HG02981 (cell line): ENCODE measurements at regions not wholly inside any gene's neighbourhood (a gene's known extent, or its start where the extent isn't known, plus 50 kb on each side); places are given as distances from the start of the nearest gene placed in this dataset.
"Not testable (repeated sequence)": the region's sequence is repeated elsewhere in the genome, so short reads cannot be mapped to it uniquely, and the experiment has no call there.

ENCODE experiments used
- ATAC-seq: cut with Tn5 transposase; IDR thresholded peaks from one replicate; pipeline ENCODE4 v1.9.1; 2021; ENCODE audit warnings: mild to moderate bottlenecking, moderate library complexity; ENCODE audit not compliant: unreplicated experiment

DNA sequence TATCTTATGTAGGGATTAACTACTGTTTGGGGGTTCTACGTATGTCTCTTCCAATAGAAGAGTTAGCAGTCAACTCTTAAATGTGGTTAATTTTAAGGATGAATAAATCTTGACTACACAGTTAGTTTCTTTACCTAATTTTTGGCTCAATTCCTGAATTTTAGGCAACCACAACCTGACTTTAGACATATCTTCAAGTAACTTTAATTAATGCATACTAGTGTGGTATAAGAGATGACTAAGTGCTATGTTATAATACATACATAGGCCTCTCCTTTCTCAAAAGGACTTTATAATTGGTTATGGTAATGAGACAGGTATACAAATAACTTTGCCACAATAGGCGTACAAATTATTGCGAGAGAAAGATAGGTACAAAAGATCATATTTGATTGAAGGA lies 312.0 kb downstream of the IRS1 start:
- no peak for ATAC-seq

DNA sequence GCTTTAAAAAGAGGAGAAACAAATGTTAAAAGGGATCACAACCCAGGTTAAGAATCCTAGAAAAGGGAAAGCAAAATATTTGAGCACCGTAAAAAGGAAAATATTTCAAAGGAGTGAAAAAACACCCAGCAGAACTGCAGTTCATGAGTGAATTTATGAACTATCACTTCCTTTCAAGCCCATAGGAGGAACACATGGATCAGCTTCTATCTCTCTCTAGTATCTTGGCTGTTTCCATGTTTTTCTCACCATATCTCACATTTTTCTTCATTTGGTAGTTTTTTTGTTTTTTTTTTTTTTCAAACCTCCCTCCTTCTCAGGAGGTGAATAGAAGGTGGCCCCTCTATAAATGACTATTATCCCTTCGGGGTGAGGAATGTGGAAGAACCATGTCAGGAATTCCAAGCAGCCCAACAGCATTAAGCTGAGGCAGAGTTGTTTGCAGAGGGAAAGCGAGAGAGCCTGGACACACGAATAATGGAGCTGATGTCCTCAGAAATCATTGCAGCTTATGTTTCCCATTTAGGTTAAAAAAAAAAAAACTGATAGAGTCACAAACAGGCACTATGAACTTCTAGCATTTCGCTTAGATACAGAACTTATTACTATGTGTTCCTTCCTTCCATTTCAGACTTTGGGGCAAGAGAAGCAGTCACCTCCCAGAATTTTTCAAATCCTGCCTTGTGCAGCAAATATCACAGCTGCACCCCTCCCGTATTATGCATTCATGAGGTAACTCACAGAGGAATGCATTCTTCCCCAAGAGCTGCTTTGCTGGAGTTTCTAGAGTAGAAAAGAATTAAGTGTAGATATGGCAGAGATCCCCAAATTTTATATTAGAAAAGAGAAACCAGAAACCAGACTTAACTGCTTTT lies 315.6 kb downstream of the IRS1 start:
- ATAC-seq, result no peak

DNA sequence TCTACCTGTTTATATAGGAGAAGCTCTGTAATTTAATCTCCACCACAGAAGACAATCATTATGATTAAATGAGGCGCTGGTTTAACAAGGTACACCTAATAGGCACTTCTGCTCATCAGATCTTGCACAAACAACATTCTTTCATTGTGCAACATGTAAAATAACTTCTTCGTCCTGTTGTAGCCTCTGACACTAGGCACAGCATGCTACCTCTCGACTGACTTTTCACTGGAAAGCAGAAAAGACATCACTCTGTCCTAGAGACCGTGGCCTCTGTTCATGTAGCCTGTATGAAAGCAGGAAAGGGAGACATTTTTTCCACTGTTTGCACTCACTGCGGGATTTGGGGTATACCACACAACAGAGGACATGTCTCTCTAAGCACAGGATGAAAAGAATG lies 316.5 kb downstream of the IRS1 start:
- ATAC-seq, result no peak

DNA sequence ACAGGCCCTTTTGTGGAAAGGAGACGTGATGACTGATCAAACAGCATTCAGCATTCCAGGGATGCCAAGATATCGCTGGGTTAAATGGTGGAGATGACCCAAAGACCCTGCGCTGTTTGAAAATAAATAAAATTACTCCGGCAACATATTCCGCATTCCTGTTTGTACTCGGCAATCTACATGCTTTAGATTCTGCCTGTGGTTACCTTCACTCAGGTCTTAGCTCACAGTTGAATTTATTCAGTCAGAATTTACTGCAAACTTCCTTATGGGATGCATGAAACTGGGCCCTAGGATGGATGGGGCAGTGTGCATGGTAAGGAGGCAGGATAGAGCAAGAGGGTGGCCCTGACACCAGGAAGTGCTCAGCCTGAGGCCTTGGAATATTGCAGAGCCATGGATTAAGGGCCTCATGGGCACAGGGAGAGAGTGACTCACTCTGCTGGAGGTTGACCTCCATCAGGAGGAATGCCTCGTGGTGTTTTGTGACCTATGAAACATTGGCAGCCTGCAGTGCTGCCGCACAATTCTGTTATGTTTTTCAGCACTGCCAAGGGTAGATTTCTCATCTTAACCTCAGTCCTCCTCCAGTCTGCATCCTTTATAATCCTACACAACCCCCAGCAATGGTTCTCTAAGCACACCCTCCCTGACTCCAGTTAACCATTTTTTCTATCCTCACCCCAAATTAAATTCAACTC lies 321.4 kb downstream of the IRS1 start:
- no peak for ATAC-seq

DNA sequence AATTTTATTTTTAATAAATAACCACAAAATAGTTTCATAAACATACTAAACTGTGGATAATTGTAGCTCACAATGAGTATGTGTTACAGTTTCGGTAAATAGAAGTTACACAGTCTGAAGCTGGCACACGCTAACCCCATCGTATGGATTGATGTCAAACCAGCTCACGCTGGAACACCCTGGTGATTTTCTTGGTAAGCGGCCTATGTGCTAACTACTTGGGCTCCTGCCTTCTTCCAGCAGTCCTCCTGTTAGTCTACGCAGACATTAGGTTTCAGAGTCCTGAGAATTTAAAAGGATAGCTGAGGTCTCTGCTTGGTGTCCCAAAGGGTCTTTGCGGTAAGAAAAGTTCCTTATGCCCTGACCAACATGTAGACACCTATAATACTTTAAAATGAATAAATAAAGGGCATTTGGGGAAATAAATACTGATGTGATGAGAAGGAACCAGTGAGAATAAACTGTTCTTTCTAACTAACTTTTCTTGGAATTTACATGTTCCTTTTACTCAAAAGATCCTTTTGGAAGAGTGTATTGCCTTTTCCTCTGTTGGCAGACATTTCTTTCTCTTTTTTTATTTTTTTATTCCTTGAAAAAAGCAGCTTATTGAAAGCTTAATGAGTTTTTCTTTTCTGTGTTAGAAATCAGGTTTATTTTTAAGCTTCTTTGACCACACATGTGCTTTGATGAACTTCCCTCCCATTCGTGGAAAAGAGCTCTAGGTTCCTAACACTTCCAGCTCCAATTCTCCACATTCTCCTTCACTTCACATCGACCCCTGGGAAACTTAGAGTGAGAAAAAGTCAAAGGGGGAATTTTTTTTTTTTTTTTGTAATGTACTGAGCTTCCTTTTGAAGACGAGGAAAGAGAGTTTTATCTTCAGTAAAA lies 322.2 kb downstream of the IRS1 start:
- no peak for ATAC-seq

DNA sequence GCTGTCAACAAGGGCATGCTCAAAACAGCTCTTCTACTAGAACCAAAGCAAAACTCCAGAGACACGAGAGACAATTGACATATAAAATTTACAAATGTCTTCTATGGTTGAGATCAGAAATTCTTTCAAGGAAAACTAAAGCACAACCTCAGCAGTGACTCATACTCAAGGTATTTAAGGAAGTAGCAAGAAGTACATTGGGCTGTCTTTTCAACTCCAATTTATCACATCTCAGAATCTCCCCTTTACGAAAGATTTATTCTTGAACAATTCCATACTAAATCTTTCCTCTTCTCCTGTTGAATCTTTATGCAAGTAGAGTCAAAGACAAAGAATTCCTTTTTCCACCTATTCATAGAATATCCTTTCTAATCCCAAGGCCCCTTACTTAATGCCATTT lies 324.0 kb downstream of the IRS1 start:
- no peak for ATAC-seq

DNA sequence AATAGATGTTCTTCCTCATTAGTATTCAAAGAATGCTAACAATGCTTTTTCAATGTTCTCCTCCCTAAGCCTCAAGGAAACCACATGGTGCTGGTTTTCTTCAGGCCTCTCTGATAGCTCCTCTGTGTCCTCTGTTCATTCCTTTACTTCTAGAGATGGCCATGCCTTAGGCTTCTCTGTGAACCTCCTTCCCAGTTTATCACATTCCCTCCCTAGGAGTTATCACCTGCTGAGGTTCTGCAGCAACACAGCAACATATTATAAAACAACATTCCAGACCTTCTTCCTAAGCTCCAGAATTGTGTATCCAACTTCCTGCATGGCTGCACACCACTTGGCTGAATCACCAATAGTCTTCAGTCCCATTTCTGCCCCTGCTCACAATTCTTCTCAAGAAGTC lies 325.5 kb downstream of the IRS1 start:
- ATAC-seq, result no peak

DNA sequence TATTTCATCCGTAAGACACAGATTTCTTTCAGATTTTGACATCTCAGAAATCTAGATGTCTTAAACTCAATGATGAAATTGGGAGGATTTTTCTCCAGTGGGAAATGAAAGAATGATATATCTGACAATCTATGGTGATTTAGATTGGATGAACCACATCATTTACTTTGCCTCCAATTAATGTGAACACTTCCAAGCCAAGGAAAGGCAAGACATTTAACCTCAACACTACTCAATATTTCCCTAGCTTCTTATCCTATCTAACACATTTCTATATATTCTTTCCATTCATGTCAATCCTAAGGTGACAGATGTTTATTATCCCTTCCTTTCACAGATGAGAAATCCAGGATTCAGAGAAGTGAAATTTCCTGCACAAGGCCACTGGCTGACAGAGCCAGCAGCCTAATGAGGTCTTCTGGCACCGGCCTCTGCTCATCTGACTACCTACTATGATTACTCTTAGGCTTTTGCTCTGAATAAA lies 327.6 kb downstream of the IRS1 start:
- ATAC-seq, result no peak

DNA sequence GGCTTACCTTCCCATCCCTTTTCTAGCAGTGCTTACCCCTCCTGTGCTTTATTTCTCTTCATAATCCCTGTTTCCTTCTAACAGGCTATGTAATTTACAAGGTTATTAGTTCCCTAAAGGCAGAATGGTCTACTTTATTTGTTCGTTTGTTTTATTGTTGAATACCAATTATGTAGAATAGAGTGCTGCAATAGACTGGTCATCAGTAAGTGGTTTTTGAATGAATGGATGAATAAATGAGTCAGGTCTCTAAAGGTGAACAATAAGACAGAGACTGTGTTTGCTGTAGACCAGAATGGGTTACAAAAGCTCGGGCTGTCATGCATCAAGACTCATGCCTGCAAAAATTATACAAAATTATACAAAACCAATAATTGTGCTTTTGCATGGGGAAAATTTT lies 332.0 kb downstream of the IRS1 start:
- no peak for ATAC-seq

DNA sequence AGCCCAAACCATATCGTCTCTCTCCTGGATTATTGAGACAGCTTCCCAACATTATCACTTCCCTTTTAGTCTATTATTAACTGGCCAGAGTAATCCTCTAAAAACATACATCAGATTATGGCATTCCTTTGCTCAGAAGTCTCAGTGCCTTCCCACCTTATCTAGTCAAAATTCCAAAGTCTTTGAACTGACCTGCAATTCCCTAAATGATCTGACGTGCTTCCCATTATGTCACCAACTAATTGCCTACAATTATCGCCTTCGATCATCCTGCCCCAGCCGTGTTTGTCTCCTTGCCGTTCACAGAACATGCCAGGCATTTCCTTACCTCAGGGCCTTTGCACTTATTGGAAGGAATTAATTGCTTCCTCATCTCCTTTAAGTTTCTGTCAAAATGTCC lies 332.4 kb downstream of the IRS1 start:
- ATAC-seq, result no peak

DNA sequence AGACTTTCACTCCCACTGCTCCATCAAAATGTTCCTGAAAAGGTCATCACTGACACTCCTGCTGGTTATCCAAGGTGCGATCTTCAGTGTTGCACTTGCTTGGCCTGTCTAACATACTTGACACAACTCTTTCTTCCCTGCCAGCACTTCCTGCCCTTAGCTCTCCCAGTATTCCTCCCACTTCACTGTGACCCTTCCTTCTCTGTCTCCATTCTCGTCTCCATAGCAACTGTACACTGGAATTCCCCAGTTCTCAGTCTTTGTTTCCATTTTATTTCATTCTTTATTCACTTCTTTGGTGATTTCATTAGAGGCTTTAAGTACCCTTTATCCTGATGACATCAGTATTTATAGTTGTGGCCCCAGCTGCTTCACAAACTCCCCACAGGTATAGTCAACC lies 333.0 kb downstream of the IRS1 start:
- no peak for ATAC-seq

DNA sequence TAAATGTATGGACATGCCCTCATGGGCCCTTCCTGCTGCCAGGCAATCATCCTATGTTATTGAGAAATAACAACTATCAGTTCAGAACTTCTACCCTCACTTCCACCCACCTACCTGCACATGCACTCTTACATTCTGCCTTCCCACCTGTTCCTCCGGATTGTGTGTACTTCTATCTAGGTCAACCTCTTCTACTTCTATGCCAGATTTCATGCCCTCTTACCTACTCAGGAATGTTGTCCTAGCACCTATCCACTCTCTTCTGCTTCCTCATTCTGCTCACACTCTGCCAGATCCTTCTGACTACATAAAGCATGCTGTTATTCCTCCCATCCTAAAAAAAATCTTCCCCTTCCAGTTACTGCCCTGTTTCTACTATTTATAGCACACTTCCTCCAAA lies 333.5 kb downstream of the IRS1 start:
- no peak for ATAC-seq

DNA sequence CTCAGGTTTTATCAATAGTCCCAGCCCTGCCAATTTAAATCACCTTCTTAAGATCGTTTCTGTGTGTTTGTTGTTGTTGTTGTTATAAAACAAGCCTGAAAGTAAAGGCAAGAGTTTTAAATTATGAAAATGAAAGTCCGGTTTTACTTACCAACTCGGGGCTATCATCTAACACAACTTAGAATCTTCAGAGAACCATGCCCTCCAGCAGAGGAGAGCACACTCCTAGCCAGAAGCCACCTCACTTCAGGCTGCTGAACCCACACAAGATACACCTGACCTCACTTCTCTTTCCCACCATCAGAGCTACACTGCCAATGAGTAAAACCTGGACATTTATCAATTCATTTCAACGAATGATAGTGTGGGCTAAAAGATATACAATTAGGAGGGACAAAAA lies 335.2 kb downstream of the IRS1 start:
- no peak for ATAC-seq

DNA sequence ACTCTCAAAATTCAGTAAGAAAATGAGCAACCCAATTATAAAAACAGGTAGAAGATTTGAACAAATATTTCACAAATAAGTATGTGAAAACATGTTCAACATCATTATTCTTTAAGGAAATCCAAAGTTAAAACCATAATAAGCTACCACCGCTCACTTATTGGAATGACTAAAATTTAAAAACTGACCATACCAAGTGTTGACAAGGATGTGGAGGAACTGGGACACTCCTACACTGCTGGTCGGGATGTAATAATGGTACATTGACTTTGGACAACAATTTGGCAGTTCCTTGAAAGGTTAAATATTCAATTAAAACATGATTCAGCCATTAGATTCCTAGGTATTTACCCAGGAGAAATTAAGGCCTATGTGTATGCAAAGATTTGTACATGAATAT lies 336.5 kb downstream of the IRS1 start:
- ATAC-seq, result no peak

DNA sequence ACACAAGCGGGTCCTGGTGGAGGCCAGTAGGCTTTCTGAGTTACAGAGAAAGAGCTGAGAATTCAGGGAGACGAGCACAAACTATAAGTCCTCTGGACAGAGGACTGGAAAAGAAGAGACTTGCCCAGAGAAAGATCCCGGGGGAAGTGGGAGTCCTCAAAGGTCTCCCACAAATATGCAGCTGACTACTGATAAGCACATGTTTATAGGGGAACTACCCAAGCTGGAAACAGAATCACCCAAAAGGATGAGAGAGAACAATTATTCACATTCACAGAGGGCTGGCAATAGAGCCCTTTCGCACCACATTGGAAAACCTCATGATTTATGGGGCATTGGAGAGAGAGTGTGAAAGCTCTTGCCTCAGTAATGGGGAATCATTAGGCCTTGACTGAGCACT lies 337.6 kb downstream of the IRS1 start:
- ATAC-seq, result no peak

DNA sequence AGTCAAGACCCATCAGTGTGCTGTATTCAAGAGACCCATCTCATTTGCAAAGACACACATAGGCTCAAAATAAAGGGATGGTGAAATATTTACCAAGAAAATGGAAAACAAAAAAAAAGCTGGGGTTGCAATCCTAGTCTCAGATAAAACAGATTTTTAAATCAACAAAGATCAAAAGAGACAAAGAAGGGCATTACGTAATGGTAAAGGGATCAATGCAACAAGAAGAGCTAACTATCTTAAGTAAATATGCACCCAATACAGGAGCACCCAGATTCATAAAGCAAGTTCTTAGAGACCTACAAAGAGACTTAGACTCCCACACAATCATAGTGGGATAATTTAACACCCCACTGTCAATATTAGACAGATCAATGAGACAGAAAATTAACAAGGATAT lies 343.5 kb downstream of the IRS1 start:
- ATAC-seq, result not testable (repeated sequence)

DNA sequence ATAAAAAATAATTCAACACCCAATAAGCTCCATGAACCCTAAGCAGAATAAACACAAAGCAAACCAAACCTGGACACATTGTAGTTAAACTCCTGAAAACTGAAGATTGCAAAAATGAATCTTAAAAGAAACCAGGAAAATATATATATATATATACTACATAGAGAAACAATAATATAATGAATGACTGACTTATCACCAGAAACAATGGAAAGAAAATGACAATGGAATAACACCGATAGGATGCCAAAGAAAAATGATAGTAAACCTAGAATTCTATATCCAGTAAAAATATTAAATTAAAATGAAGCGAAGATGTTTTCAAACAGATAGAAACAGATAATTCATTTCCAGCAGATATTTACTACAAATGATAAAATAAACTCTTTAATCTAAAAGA lies 346.9 kb downstream of the IRS1 start:
- no peak for ATAC-seq

DNA sequence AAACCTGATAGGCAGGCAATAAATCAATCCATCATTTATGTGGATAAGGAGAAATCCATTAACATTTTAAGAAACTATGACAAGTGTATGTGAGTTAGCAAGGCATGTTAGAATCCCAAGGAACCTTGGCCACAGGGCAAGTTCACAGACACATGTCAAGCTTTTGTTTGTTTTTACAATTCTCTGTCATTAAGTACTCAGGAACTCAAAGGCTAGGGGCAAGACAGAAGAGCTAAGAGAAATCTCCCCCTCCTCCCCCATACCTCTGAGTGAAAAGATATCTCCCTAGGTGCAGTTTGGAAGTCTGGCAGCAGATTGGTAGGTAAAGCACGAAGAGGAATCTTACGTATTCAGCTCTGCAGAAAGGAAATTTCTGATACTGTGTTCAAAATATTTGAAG lies 348.1 kb downstream of the IRS1 start:
- no peak for ATAC-seq

DNA sequence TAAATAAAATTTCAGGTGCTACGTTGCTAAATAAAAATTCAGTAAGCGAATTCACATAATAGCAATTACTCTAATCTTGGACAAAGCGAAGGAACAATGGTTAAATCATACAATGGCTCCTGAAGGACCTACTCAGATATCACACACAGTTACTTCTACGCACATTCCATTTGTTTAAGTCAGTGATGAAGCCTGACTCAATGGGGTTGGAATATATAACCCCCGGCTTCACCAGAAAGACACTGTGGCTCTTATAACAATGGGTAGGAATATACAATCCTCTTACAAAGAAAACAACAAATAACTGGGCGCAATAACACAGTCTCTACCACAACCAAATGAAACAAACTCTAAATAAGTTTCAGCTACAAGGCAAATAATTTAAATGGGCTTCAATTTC lies 349.5 kb downstream of the IRS1 start:
- ATAC-seq, result no peak

DNA sequence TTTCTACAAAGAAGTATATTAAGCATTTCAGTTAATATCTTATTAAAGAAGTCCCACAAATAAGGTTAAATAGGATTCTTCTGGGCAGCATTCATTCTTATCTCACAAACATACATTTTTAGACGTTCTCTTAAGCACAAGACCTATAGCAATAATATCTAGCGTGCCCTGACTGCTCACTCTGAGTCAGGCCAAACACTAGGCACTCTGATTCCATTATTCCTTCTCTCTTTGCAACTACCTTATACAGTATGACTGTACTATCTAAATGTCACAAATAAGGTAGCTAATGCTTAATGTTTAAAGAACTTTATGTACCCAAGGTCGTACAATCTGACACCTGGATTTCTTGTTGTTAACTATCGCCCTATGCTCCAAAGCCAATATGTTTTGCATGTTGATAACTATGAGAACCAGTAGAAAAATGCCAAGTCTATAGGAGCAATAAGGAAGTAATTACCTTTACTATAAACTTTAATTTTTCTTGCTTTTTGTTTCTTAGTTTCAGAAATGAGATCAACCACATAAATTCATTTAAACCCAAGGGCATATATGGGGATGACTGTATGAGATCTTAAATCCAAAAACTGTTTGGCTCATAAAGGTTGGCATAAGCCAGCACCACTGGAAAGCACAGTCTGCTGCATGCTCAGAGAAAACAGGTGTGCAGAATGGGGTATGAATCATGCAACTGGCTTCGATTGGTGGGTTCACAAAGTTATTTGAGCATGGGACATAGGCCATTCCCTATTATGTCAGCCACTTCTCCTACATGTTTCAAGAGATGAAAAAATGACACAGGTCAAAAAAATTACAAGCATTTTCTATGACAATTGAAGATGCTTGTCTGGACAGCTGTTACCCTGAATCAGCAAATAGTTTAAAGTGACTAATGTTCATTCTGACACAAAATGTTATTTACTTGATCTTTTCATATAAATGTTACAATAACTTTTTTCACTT lies 352.0 kb downstream of the IRS1 start:
- no peak for ATAC-seq
